ENCODE measurements at regions not wholly inside any gene's neighbourhood (a gene's known extent, or its start where the extent isn't known, plus 50 kb on each side); places are given as distances from the start of the nearest gene placed in this dataset.

GRCh38 chr3:6220447-6220846, 640.5 kb upstream of the GRM7 start:
- ATAC-seq: no peak
- no peak for DNase-seq
- H3K36me3 ChIP-seq: no peaks in the 10 kb centered on the region
- no peaks in the 10 kb centered on the region for H3K4me1 ChIP-seq
- no peaks in the 10 kb centered on the region for H3K27me3 ChIP-seq (ENCODE audit: low read depth)
- H3K27ac ChIP-seq: no peak overlapping the region
- H3K9me3 ChIP-seq: no peaks in the 10 kb centered on the region
- H3K4me3 ChIP-seq: no peak overlapping the region
- intact Hi-C loops (cut with DNase I): no loop called here
- TF ChIP-seq CTCF (IDR thresholded peaks at IDR 0.05): no peak

GRCh38 chr3:6222069-6222468, 638.8 kb upstream of the GRM7 start:
- no peak for DNase-seq
- no peak for ATAC-seq
- Histone ChIP-seq H3K9me3 (no peaks in the 10 kb centered on the region), H3K27ac (no peak overlapping the region), H3K36me3 (no peaks in the 10 kb centered on the region), H3K4me3 (no peak overlapping the region), H3K27me3 (ENCODE audit: low read depth) (no peaks in the 10 kb centered on the region), H3K4me1 (no peaks in the 10 kb centered on the region)
- intact Hi-C loops (cut with DNase I): no loop called here
- TF ChIP-seq CTCF (IDR thresholded peaks at IDR 0.05): no peak

GRCh38 chr3:6223572-6223971, 637.3 kb upstream of the GRM7 start:
- no peaks in the 10 kb centered on the region for H3K27me3 ChIP-seq (ENCODE audit: low read depth)
- TF ChIP-seq CTCF (IDR thresholded peaks at IDR 0.05): no peak
- H3K36me3 ChIP-seq: no peaks in the 10 kb centered on the region
- H3K27ac ChIP-seq: no peak overlapping the region
- no peak overlapping the region for H3K4me3 ChIP-seq
- intact Hi-C loops (cut with DNase I): no loop called here
- H3K9me3 ChIP-seq: no peaks in the 10 kb centered on the region
- ATAC-seq (no peak), DNase-seq (no peak)
- no peaks in the 10 kb centered on the region for H3K4me1 ChIP-seq

- Histone ChIP-seq H3K9me3 (no peaks in the 10 kb centered on the region), H3K4me1 (no peaks in the 10 kb centered on the region), H3K27ac (no peak overlapping the region), H3K4me3 (no peak overlapping the region), H3K36me3 (no peaks in the 10 kb centered on the region), H3K27me3 (ENCODE audit: low read depth) (no peaks in the 10 kb centered on the region)
- DNase-seq (no peak), ATAC-seq (no peak)
- intact Hi-C loops (cut with DNase I): no loop called here
- no peak for TF ChIP-seq CTCF (IDR thresholded peaks at IDR 0.05)
Measured at GRCh38 chr3:6228958-6229683, 631.8 kb upstream of the GRM7 start.

GRCh38 chr3:6229778-6230410, 631.0 kb upstream of the GRM7 start:
- H3K4me3 ChIP-seq: no peak overlapping the region
- no peak overlapping the region for H3K27ac ChIP-seq
- intact Hi-C loops (cut with DNase I): no loop called here
- no peaks in the 10 kb centered on the region for H3K4me1 ChIP-seq
- DNase-seq: no peak
- H3K36me3 ChIP-seq: no peaks in the 10 kb centered on the region
- H3K9me3 ChIP-seq: no peaks in the 10 kb centered on the region
- no peak for TF ChIP-seq CTCF (IDR thresholded peaks at IDR 0.05)
- ATAC-seq: no peak
- H3K27me3 ChIP-seq (ENCODE audit: low read depth): no peaks in the 10 kb centered on the region
